ENCODE measurements at regions not wholly inside any gene's neighbourhood (a gene's known extent, or its start where the extent isn't known, plus 50 kb on each side); places are given as distances from the start of the nearest gene placed in this dataset.

GRCh38 chr12:16670456-16671050, 64.6 kb upstream of the LMO3 start:
- no peak for DNase-seq

- no peak for DNase-seq
These were observed 63.8 kb upstream of the LMO3 start for GRCh38 chr12:16669756-16670155.

- DNase-seq: no peak
These were observed 62.2 kb upstream of the LMO3 start for GRCh38 chr12:16668198-16668597.

- no peak for DNase-seq
These were observed 52.7 kb upstream of the LMO3 start for GRCh38 chr12:16658699-16659098.

Data from NCI-H446 treated with DMSO at 0.1 percent for 48 hours (cell line).